Midbrain (tissue), 1 donor: ENCODE measurements at regions not wholly inside any gene's neighbourhood (a gene's known extent, or its start where the extent isn't known, plus 50 kb on each side); places are given as distances from the start of the nearest gene placed in this dataset.

Source experiments
- DNase-seq: peaks from one replicate; lab custom pipeline; 2025; lab: John Stamatoyannopoulos, UW

- DNase-seq = no peak
Measured at GRCh38 chr20:48463916-48464315, 363.9 kb downstream of the PREX1 start.

- DNase-seq = no peak
Measured at GRCh38 chr20:48463096-48463720, 364.6 kb downstream of the PREX1 start.

GRCh38 chr20:48461735-48462119 lies 366.1 kb downstream of the PREX1 start:
- no peak for DNase-seq

GRCh38 chr20:48461091-48461734 lies 366.6 kb downstream of the PREX1 start:
- no peak for DNase-seq

GRCh38 chr20:48460681-48461080 lies 367.1 kb downstream of the PREX1 start:
- no peak for DNase-seq

GRCh38 chr20:48459722-48460395 lies 367.9 kb downstream of the PREX1 start:
- no peak for DNase-seq

- DNase-seq = no peak
Measured at GRCh38 chr20:48458601-48459385, 369.0 kb downstream of the PREX1 start.

GRCh38 chr20:48458003-48458377 lies 369.8 kb downstream of the PREX1 start:
- no peak for DNase-seq

GRCh38 chr20:48457193-48458002 lies 370.4 kb downstream of the PREX1 start:
- no peak for DNase-seq

GRCh38 chr20:48456366-48457192 lies 371.2 kb downstream of the PREX1 start:
- DNase-seq = no peak

GRCh38 chr20:48455651-48456365 lies 372.0 kb downstream of the PREX1 start:
- peak; percentile 7 for DNase-seq

GRCh38 chr20:48454671-48455490 lies 372.9 kb downstream of the PREX1 start:
- DNase-seq = no peak

GRCh38 chr20:48453477-48454093 lies 374.2 kb downstream of the PREX1 start:
- DNase-seq = no peak

- DNase-seq = no peak
Measured at GRCh38 chr20:48451401-48451800, 376.4 kb downstream of the PREX1 start.

- DNase-seq = no peak
Measured at GRCh38 chr20:48448666-48449600, 378.9 kb downstream of the PREX1 start.

- no peak for DNase-seq
Measured at GRCh38 chr20:48447456-48447855, 380.3 kb downstream of the PREX1 start.

GRCh38 chr20:48445827-48446226 lies 382.0 kb downstream of the PREX1 start:
- no peak for DNase-seq

GRCh38 chr20:48444249-48444648 lies 383.6 kb downstream of the PREX1 start:
- DNase-seq = no peak
